Effector CD4-positive, alpha-beta T cell (primary cell): ENCODE measurements at regions not wholly inside any gene's neighbourhood (a gene's known extent, or its start where the extent isn't known, plus 50 kb on each side); places are given as distances from the start of the nearest gene placed in this dataset.

ENCODE experiments used
- DNase-seq: peaks from one replicate; pipeline ENCODE4 v3.0.0-alpha.2; 2020

GRCh38 chr9:95653246-95653645 lies 136.5 kb upstream of the PTCH1 start:
- DNase-seq, result no peak

- DNase-seq, result no peak
These were observed 133.9 kb upstream of the PTCH1 start for GRCh38 chr9:95650720-95651119.

DNA sequence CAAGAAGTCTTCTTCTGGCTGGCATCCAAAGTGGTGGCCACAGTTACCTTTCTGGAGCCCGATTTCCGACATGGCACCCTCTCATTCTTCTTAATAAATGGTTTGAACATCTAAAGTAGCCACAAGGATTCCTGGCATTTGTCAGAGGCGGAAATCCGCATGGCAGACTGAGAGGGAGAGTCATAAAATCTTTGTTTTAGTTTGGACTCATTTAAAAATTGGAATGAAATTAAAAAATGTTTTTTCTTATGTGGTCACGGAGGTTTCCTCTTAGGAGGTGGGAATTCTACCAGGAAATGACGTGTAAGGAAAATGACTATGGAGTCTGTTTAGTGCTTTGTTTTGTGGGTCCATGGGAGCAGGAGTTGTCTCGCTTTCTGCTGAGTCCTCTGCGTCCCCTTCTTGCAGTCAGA lies 133.0 kb upstream of the PTCH1 start:
- DNase-seq, result no peak

DNA sequence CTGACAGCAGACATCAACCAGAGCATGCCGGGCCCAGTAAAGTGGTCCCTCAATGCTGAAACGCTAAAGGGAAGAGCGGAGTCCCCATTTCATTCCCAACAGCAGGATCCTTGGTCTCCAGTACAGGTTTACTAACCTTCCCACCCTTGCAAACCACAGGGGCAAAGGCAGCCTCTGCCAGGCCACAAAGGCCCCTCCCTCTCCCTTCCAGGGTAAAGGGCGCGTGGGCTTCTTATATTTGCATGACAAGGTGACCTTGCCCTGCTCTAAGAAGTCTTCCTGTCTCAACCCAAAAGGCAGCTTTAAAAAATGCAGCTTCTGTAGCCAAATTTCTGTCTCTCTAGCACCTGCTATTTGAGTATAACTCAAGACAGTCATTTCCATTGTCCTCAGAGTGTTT lies 131.5 kb upstream of the PTCH1 start:
- DNase-seq, result no peak

- DNase-seq, result no peak
These were observed 129.2 kb upstream of the PTCH1 start for GRCh38 chr9:95645992-95646391.

- DNase-seq, result no peak
These were observed 128.8 kb upstream of the PTCH1 start for GRCh38 chr9:95645579-95645978.

DNA sequence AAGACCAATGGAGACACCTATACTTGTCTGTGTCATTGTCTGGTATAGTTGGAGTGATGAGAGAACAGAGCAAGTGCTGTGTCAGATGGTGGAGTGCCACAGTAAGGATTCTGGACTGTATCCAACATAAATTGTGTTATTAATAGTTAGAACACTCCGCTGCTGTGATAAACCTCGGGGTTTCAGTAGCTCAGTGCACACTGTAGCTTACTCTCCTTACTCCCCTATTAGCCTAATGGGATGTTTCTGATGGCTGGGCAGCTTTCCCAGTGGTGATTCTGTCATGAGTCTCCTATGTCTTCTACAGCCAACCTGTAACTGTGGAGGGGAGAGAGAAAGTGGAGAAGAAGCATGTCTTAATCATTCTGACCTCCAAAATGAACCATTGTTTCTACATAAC lies 127.6 kb upstream of the PTCH1 start:
- no peak for DNase-seq

DNA sequence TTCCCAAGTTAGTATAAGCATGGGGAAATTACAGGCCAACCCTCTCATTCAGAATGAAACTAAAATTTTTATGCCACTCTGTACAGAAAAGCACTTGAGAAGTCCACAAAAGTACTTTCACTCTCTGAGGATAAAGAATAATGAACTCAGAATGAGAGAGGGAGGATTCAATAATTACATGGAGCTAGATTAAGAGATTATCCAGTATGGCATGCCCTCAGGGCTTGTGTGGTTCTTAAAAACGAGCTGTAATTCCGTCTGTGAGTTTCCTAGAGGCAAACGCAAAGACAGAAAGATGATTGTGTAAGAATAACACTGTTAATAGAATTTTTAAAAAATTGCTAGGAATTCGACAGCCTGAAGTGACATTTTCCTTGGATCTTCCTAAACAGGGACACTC lies 126.8 kb upstream of the PTCH1 start:
- no peak for DNase-seq

- DNase-seq, result no peak
These were observed 125.4 kb upstream of the PTCH1 start for GRCh38 chr9:95642189-95642588.

GRCh38 chr9:95641586-95641985 lies 124.8 kb upstream of the PTCH1 start:
- DNase-seq, result no peak

GRCh38 chr9:95640336-95640735 lies 123.6 kb upstream of the PTCH1 start:
- DNase-seq, result no peak

DNA sequence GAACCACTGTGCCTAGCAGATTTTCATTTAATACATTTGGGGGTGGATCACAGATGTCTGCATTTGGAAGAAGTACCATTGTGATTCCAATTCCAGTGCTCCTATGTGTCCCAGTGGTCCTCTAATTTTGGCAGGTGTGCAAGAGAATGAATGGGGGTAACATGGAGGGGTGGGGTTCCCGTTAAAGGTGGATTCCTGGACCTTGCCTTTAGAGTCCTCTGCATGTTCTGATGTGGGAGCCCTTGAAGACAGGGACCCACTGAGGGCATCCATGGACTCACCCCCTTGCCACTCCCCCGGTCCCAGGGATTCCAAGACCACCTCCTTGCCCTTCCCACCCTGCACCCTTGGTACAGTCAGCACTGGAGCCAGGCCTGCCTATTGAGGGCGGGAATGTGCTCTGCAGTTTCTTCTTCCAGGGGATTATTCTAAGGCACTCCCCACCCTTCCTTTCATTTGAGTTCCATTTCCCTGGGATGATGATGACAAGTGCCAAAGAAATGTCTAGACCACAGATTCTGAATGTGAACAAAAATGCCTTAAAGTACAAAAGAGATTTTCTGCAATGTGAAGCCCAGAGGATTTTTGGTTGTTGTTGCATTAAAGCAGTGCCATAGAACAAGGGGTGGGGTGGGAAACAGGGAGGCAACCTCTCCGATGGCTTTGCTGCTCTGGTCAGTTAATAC lies 119.4 kb upstream of the PTCH1 start:
- no peak for DNase-seq

- no peak for DNase-seq
These were observed 117.8 kb upstream of the PTCH1 start for GRCh38 chr9:95634536-95634935.

DNA sequence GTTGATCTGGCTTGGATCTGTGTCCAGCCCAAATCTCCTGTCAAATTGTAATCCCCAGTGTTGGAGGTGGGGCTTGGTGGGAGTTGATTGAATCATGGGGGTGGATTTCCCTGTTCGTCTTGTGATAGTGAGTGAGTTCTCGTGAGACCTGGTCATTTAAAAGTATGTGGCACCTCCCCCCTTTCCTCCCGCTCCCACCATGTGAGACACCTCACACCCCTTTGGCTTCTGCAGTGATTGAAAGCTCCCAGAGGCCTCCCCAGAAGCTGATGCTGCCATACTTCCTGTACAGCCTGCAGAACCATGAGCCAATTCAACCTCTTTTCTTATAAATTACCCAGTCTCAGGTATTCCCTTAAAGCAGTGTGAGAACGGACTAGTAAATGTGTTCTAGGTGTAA lies 117.3 kb upstream of the PTCH1 start:
- no peak for DNase-seq

- no peak for DNase-seq
These were observed 112.8 kb upstream of the PTCH1 start for GRCh38 chr9:95629585-95629984.

DNA sequence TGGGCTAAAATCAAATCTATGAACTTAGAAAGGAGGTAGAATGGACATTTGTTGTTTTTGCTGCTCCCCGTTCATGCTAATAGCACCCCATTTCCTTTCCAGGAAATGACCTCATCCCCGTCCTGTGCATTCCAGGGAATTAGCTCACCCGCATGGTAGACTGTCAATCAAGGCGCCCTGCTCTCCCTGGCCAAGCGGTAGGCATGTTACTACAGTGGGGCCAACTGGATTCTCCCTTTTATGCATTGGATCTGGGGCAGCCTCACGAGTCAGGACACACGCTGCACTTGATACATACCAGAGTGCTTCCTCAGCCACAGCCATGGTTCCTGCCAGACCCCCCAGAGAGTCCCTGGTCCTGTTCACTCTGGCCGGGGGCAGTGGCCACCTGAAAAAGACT lies 111.0 kb upstream of the PTCH1 start:
- no peak for DNase-seq

DNA sequence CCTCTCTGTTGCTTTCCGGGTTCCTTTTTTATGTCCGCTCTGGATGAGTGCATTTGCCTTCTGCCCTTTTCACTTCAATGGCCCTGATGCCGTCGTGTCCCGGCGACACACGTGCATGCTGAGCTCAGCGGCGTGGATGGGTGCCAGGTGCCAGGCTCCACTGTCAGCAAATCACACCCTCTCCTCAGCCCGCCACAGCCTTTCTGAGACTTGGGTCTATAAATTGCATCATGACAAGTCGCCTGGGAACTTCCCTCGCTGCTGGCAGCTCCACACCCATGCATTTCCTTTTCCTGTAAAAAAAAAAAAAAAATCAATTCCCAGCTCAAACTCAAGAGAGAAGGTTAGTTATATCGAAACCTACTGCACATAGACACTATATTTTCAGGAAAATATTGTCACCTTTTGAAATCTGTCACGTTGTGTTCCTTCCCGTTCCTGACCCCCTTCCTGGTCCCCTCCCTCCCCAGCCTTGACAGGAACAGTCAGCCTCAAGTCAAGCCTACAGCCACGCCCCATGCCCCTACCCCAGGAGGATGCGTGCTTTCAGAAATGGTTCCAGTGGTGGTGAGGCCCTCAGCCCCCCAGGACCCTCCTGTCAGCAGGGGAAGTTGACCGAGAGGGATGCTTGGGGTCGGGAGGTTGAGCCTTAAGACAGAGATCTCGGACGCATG lies 110.3 kb upstream of the PTCH1 start:
- no peak for DNase-seq

- no peak for DNase-seq
These were observed 109.6 kb upstream of the PTCH1 start for GRCh38 chr9:95626341-95626740.

GRCh38 chr9:95623640-95624039 lies 106.9 kb upstream of the PTCH1 start:
- DNase-seq, result no peak

DNA sequence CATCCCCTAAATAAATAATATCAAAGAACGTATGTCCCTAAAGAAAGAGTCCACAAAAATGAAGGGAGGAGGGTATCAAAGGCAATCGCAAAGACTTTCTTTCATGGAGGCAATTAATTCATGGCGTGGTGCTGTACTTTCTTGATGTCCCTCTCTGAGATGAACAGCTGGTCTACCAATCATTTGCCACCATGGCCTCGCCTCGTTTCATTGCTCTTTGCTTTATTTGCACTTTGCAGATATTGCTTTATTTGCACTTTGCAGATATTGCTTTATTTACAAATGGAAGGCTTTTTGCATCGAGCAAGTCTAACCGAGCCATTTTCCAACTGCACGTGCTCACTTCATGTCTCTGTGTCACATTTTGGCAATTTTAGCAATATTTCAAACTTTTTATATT lies 104.0 kb upstream of the PTCH1 start:
- DNase-seq, result no peak

DNA sequence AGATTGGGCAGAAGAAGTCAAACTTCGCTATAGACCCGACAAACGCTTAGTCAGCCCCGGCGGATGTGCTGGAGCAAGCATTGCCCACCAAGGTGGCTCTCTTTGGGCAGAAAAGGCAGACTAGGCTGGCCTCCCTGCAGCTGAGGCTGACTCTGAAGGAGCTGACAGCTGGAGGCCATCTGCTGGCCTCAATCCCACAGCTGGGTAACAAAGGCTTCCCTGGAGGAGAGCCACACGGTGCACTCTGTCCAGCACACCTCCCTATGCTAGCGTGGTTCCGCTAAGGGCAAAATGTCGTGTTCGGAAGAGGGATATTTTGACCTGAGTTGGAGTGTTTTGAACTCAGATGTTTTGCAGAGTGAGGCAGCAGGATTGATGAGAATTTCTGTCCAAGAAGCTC lies 103.5 kb upstream of the PTCH1 start:
- DNase-seq, result no peak

DNA sequence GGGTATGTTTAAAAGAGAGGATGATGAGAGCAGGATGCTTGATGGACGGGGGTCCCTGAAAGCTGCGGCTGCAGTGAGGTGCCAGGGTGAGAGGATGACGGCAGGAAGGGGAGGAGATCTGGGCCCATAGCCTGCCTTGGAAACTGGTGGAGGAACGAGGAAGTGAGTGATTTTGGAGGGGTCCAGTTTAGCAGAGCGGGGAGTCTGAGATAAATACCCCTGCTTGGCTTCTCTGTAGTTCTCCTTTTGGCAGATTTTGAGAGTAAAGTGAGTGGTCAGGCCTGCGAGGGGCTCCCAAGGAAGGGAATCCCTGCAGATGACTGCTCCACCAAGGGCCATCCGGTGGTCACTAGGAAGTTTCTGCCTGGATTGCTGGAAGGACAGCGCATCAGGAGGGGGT lies 98.5 kb upstream of the PTCH1 start:
- no peak for DNase-seq

GRCh38 chr9:95613670-95614069 lies 96.9 kb upstream of the PTCH1 start:
- DNase-seq, result no peak

DNA sequence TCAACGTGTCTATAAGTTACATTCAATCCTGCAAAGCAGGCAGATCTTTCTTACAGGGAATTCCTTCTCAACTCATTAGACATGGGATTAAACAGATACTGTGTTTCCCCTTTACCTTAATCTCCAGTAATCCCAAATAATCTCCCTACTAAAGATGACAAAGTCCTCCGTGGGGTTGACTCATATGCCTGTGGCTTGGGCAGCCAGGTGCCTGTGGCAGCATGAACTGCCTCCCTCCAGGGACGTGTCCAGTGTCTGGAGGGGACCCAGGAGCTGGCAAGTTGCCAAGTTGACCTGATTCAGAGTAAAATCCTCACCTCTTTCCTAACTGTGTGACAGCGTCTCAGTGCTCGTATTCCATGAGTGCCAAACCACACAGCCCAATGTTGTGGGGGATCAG lies 94.6 kb upstream of the PTCH1 start:
- no peak for DNase-seq
